Panc1 (cell line): ENCODE measurements at regions not wholly inside any gene's neighbourhood (a gene's known extent, or its start where the extent isn't known, plus 50 kb on each side); places are given as distances from the start of the nearest gene placed in this dataset.

Experiments
- ATAC-seq: fragments of 200-7000 bp; cut with Tn5 transposase; 2 replicates; pipeline ENCODE4 v1.9.1; 2020; ENCODE audit warnings: mild to moderate bottlenecking, moderate library complexity
- BruUV-seq: library from RNA; stranded (reverse); fragments of 400-500 nt; replicated peaks from 2 replicates; lab custom pipeline; 2021; lab: Mats Ljungman, UMichigan
- CTCF ChIA-PET: fragments of 300-600 bp; sonication (Branson Sonifier 250); formaldehyde crosslinking; loops from one replicate; lab custom pipeline; 2022; ENCODE audit warnings: antibody characterized with exemption; lab: Charles Lee
- POLR2A ChIA-PET: fragments of 300-600 bp; sonication (Branson Sonifier 250); formaldehyde crosslinking; loops from one replicate; lab custom pipeline; 2022; ENCODE audit warnings: antibody characterized with exemption; lab: Charles Lee
- DNase-seq: peaks from one replicate; pipeline ENCODE4 v3.0.0-alpha.2; 2010; ENCODE audit warnings: low read depth, low spot score
- H3K27ac ChIP-seq: 2 replicates; pipeline ENCODE4 v1.5.1; 2011; ENCODE audit warnings: mild to moderate bottlenecking, low read length, inconsistent platforms
- H3K27me3 ChIP-seq: fragments of 200-500 bp; sonication (Bioruptor generic); 2 replicates; pipeline ENCODE4 v1.6.0; 2014; ENCODE audit warnings: low read length, inconsistent platforms; ENCODE audit not compliant: control insufficient read depth, insufficient read depth
- H3K36me3 ChIP-seq: fragments of 200-500 bp; sonication (Bioruptor generic); 2 replicates; pipeline ENCODE4 v1.5.1; 2014; ENCODE audit warnings: inconsistent platforms, mild to moderate bottlenecking, low read length, moderate library complexity; ENCODE audit not compliant: control insufficient read depth, insufficient read depth
- H3K4me1 ChIP-seq: 2 replicates; pipeline ENCODE4 v1.5.1; 2011; ENCODE audit warnings: inconsistent platforms, mild to moderate bottlenecking, low read length, moderate library complexity; ENCODE audit not compliant: control insufficient read depth, insufficient read depth
- H3K4me3 ChIP-seq, 2 experiments: 2 replicates each; pipeline ENCODE4 v1.5.1; 2011 to 2012; ENCODE audit warnings: low read depth in 2 of 2, low read length in 2 of 2, mild to moderate bottlenecking in 2 of 2, inconsistent platforms in 1 of 2, moderate library complexity in 1 of 2
- H3K9me3 ChIP-seq: fragments of 200-500 bp; sonication (Bioruptor generic); 2 replicates; pipeline ENCODE4 v1.5.1; 2014; ENCODE audit warnings: low read depth, mild to moderate bottlenecking, inconsistent platforms, low read length, moderate library complexity; ENCODE audit not compliant: control insufficient read depth, insufficient read depth
- CTCF ChIP-seq: fragments of 450-650 bp; IDR thresholded peaks from 2 replicates; pipeline ENCODE4 v1.5.1; 2017; ENCODE audit warnings: mild to moderate bottlenecking
- POLR2AphosphoS5 ChIP-seq: IDR thresholded peaks from 2 replicates; pipeline ENCODE4 v1.6.1; 2012; ENCODE audit warnings: mild to moderate bottlenecking, low read depth, low read length, moderate library complexity
- SIN3A ChIP-seq: IDR thresholded peaks from 2 replicates; pipeline ENCODE4 v1.6.1; 2012; ENCODE audit warnings: low read depth, mild to moderate bottlenecking, low read length, moderate library complexity, borderline replicate concordance; ENCODE audit not compliant: insufficient read depth
- TCF7L2 ChIP-seq: IDR thresholded peaks from 2 replicates; pipeline ENCODE4 v1.6.1; 2011; ENCODE audit warnings: mild to moderate bottlenecking, low read depth, low read length, inconsistent platforms
- in situ Hi-C: cut with HindIII; loops from 2 replicates; pipeline ENCODE4 v1.10.0; 2016; ENCODE audit warnings: low sequenced_read_pairs, low pct_unique_long_range_greater_than_20kb
- intact Hi-C: fragments of 100-400 bp; cut with micrococcal nuclease; formaldehyde crosslinking; loops from one replicate; pipeline ENCODE4 v1.10.0; 2022; ENCODE audit not compliant: unreplicated experiment
- TF ChIP-seq, protein P1 (sequence below), 2 experiments: IDR thresholded peaks; 2 replicates each; pipeline ENCODE4 v1.6.1; 2011 to 2012; ENCODE audit warnings: low read depth in 2 of 2, control low read depth in 1 of 2, low read length in 1 of 2, mild to moderate bottlenecking in 1 of 2, moderate library complexity in 1 of 2; ENCODE audit not compliant: insufficient read depth in 1 of 2

- H3K27ac ChIP-seq: no peak overlapping the region
- intact Hi-C loops: no loop called here
- H3K4me1 ChIP-seq: no peaks in the 10 kb centered on the region
- H3K36me3 ChIP-seq: no peaks in the 10 kb centered on the region
- H3K4me3 ChIP-seq: no peak overlapping the region
- no TSS peak for BruUV-seq
- TF ChIP-seq SIN3A: no peak
- TF ChIP-seq TCF7L2: no peak
- no peak for TF ChIP-seq CTCF
- TF ChIP-seq, protein P1, sequence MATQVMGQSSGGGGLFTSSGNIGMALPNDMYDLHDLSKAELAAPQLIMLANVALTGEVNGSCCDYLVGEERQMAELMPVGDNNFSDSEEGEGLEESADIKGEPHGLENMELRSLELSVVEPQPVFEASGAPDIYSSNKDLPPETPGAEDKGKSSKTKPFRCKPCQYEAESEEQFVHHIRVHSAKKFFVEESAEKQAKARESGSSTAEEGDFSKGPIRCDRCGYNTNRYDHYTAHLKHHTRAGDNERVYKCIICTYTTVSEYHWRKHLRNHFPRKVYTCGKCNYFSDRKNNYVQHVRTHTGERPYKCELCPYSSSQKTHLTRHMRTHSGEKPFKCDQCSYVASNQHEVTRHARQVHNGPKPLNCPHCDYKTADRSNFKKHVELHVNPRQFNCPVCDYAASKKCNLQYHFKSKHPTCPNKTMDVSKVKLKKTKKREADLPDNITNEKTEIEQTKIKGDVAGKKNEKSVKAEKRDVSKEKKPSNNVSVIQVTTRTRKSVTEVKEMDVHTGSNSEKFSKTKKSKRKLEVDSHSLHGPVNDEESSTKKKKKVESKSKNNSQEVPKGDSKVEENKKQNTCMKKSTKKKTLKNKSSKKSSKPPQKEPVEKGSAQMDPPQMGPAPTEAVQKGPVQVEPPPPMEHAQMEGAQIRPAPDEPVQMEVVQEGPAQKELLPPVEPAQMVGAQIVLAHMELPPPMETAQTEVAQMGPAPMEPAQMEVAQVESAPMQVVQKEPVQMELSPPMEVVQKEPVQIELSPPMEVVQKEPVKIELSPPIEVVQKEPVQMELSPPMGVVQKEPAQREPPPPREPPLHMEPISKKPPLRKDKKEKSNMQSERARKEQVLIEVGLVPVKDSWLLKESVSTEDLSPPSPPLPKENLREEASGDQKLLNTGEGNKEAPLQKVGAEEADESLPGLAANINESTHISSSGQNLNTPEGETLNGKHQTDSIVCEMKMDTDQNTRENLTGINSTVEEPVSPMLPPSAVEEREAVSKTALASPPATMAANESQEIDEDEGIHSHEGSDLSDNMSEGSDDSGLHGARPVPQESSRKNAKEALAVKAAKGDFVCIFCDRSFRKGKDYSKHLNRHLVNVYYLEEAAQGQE (IDR thresholded peaks at IDR 0.05; ENCODE audit: insufficient read depth in 1 of 2, low read depth in 2 of 2, low read length in 1 of 2): no peak
- TF ChIP-seq POLR2AphosphoS5: no peak
- no peaks in the 10 kb centered on the region for H3K9me3 ChIP-seq
- H3K27me3 ChIP-seq: no peaks in the 10 kb centered on the region
- DNase-seq (no peak), ATAC-seq (no peak)
- ChIA-PET CTCF (no interaction called here), POLR2A (no interaction called here)
- in situ Hi-C loops: no loop called here
These were observed 107.5 kb upstream of the DYRK2 start for GRCh38 chr12:67540920-67541624.

- no peaks in the 10 kb centered on the region for H3K4me1 ChIP-seq
- no peak for ATAC-seq
- TF ChIP-seq, protein P1 (IDR thresholded peaks at IDR 0.05; ENCODE audit: insufficient read depth in 1 of 2, low read depth in 2 of 2, low read length in 1 of 2): no peak
- no peak for TF ChIP-seq TCF7L2
- no peak for TF ChIP-seq CTCF
- TF ChIP-seq POLR2AphosphoS5: no peak
- TF ChIP-seq SIN3A: no peak
- no peaks in the 10 kb centered on the region for H3K9me3 ChIP-seq
- in situ Hi-C loops (no loop called here), intact Hi-C loops (no loop called here)
- ChIA-PET CTCF (no interaction called here), POLR2A (no interaction called here)
- H3K4me3 ChIP-seq: no peak overlapping the region
- no peaks in the 10 kb centered on the region for H3K27me3 ChIP-seq
- no peaks in the 10 kb centered on the region for H3K36me3 ChIP-seq
- no peak for DNase-seq
- H3K27ac ChIP-seq: no peak overlapping the region
- no TSS peak for BruUV-seq
These were observed 106.9 kb upstream of the DYRK2 start for GRCh38 chr12:67541625-67541991.
